ENCODE measurements at regions not wholly inside any gene's neighbourhood (a gene's known extent, or its start where the extent isn't known, plus 50 kb on each side); places are given as distances from the start of the nearest gene placed in this dataset.

- TF ChIP-seq REST (IDR thresholded peaks at IDR 0.05; ENCODE audit: insufficient read depth in 1 of 2, low read depth in 2 of 2, low read length in 2 of 2), result no peak
- TF ChIP-seq TAF1 (IDR thresholded peaks at IDR 0.05; ENCODE audit: borderline replicate concordance, insufficient read depth, low read length), result no peak
- TF ChIP-seq POLR2AphosphoS5 (IDR thresholded peaks at IDR 0.05; ENCODE audit: low read depth, low read length), result no peak
- no peak for TF ChIP-seq SIN3A (IDR thresholded peaks at IDR 0.05; ENCODE audit: borderline replicate concordance, insufficient read depth, low read length)
Observed at GRCh38 chr2:52036853-52037252, 1004.9 kb upstream of the NRXN1 start.

All from PFSK-1 (cell line).